Coronary artery (tissue), 2 donors: ENCODE measurements at regions not wholly inside any gene's neighbourhood (a gene's known extent, or its start where the extent isn't known, plus 50 kb on each side); places are given as distances from the start of the nearest gene placed in this dataset.

Experiments used
- DNase-seq: peaks from one replicate; pipeline ENCODE4 v3.0.0-alpha.2; 2017; ENCODE audit warnings: low spot score
- H3K27ac ChIP-seq, 2 donors: fragments of 200-600 bp; sonication (generic); one replicate each; pipeline ENCODE4 v1.5.1; 2016 to 2019
- H3K4me3 ChIP-seq: fragments of 200-600 bp; sonication (generic); 2 replicates; pipeline ENCODE4 v1.5.1; 2016; ENCODE audit warnings: mild to moderate bottlenecking, moderate library complexity
- CTCF ChIP-seq: fragments of 200-600 bp; sonication (generic); IDR thresholded peaks from one replicate; pipeline ENCODE4 v1.5.1; 2019; ENCODE audit warnings: antibody characterized with exemption

GRCh38 chr3:150133293-150133692 is 162.6 kb upstream of the PFN2 start:
- no peak overlapping the region for H3K4me3 ChIP-seq
- TF ChIP-seq CTCF = no peak
- DNase-seq = no peak
- no peak overlapping the region for H3K27ac ChIP-seq

DNA sequence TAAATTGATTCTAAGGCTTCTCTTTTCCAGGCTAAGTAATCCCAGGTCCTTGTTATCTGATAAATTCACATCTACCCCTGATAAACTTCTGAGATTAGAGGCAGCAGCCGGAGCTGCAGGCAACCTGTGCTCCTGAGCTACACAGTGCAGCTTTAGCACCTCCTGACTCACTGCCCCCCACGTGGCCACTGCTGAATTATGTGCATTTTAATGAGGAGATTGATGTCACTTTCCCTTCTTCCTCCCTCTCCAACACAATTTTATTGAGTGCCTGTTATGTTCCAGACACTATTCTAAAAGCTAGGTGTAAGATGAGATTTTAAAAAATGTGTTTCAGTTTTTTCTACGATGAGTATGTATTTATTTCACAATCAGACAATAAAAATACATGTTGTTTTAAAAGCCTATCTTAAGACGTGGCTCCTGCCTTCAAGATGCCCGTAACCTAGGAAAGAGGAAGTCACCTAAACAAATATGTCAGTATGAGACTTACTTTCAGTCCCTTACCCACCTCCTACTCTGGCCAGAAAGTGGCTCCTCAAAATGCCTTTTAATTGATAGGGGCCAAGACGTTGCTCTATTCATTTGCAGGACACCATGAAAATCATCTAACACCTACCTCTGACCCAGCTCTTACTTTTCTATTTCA is 161.5 kb upstream of the PFN2 start:
- no peak overlapping the region for H3K27ac ChIP-seq
- no peak overlapping the region for H3K4me3 ChIP-seq
- DNase-seq = no peak
- TF ChIP-seq CTCF = no peak

DNA sequence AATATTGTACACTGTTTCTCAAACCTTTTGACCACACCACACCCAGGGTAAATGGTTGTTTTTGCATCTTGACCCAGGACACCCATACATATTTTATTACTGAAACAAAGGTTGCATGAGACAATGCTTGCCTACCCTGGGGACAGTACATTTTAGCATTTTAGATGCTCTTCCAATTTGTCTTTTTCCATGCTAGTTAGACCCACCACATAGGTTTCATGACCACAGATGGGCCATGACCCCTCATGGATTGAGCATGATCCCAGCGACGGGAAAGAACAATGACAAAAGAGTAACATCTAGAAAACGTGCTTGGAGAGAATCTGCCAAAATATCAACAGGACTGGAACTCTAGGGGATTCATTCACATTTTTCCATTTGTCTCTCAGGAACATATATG is 161.0 kb upstream of the PFN2 start:
- TF ChIP-seq CTCF = no peak
- no peak overlapping the region for H3K27ac ChIP-seq

DNA sequence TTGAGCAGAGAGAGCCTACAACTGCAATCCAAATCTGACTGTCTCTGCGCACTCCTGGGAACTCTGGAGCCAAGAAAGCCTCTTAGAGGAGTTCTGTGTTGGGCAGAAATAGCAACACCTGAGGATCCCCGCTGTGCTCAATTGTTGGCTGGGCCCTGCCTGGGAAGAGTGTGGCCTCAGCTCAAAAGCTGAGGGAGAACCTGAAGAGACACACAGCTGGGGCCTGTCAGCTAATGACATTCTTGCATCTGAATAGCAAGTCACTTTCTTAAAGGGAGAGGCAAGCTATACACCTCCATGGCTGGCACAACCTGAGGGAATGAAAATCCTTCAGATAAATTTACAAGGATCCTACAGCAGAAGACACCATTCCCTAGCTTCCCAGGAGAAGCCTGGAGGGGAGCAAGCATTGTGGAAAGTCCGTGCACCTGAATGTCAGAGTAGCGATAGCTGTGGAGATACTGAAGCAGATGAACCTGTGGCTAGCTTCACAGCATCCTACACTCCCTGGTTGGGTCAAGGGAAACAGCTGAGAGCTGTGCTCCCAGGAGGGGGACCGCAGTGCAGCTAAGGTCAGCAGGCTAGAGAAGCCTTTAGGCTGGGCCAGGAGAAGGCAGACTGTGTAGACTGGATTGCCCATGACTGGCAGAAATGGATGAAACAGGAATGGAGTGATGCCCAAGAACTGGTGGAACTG is 159.9 kb upstream of the PFN2 start:
- TF ChIP-seq CTCF = no peak
- no peak for DNase-seq
- Histone ChIP-seq H3K27ac (no peak overlapping the region), H3K4me3 (no peak overlapping the region)

More for the DNA sequence above, 161.0 kb upstream of the PFN2 start:
- no peak overlapping the region for H3K4me3 ChIP-seq
- DNase-seq = no peak

- TF ChIP-seq CTCF = no peak
- Histone ChIP-seq H3K4me3 (no peak overlapping the region), H3K27ac (no peak overlapping the region)
- no peak for DNase-seq
Observed at GRCh38 chr3:150129166-150129565, 158.5 kb upstream of the PFN2 start.

- no peak for TF ChIP-seq CTCF
- Histone ChIP-seq H3K27ac (no peak overlapping the region), H3K4me3 (no peak overlapping the region)
- DNase-seq = no peak
Observed at GRCh38 chr3:150128126-150128525, 157.4 kb upstream of the PFN2 start.

- Histone ChIP-seq H3K4me3 (no peak overlapping the region), H3K27ac (no peak overlapping the region)
- DNase-seq = no peak
- no peak for TF ChIP-seq CTCF
Observed at GRCh38 chr3:150127011-150127490, 156.4 kb upstream of the PFN2 start.
